ENCODE measurements at regions not wholly inside any gene's neighbourhood (a gene's known extent, or its start where the extent isn't known, plus 50 kb on each side); places are given as distances from the start of the nearest gene placed in this dataset.

- TF ChIP-seq XRCC5 (optimal IDR thresholded peaks at IDR 0.05; ENCODE audit: low read length) (no peak), TFDP1 (CRISPR knock-in tag; IDR thresholded peaks at IDR 0.05; ENCODE audit: borderline replicate concordance) (no peak), THAP9 (CRISPR knock-in tag; IDR thresholded peaks at IDR 0.05; ENCODE audit: borderline replicate concordance) (no peak), NFAT5 (CRISPR knock-in tag; IDR thresholded peaks at IDR 0.05) (no peak), HMGXB4 (CRISPR knock-in tag; IDR thresholded peaks at IDR 0.05; ENCODE audit: borderline replicate concordance in 1 of 2, low read depth in 1 of 2) (no peak)
- Histone ChIP-seq H3K27ac (ENCODE audit: extremely low read length, insufficient read depth, low read length) (no peak overlapping the region), H2AFZ (ENCODE audit: low read length) (no peak overlapping the region), H3K27me3 (ENCODE audit: control insufficient read depth in 1 of 2, insufficient read depth in 2 of 2, low read length in 2 of 2) (no peaks in the 10 kb centered on the region), H3K4me3 (replicated peaks in 1 of 3; ENCODE audit: insufficient read depth in 1 of 3, low read depth in 2 of 3, low read length in 3 of 3) (no peak overlapping the region), H3K79me2 (ENCODE audit: insufficient read depth, low read length) (no peaks in the 10 kb centered on the region), H4K20me1 (ENCODE audit: insufficient read depth, low read length) (no peaks in the 10 kb centered on the region), H3K9me3 (ENCODE audit: low read length) (peaks cover 96% of the 10 kb centered on the region), H3K9ac (ENCODE audit: insufficient read depth, low read depth, low read length) (no peak overlapping the region), H3K36me3 (replicated peaks in 1 of 2; ENCODE audit: control insufficient read depth in 1 of 2, insufficient read depth in 2 of 2, low read length in 2 of 2) (no peaks in the 10 kb centered on the region), H3K4me1 (ENCODE audit: insufficient read depth, low read length) (no peaks in the 10 kb centered on the region), H3K4me2 (ENCODE audit: low read depth, low read length) (no peak overlapping the region)
- DNase-seq (ENCODE audit: low spot score) (no peak), ATAC-seq (no peak), FAIRE-seq (no peak)
- ChIA-PET CTCF (ENCODE audit: low intra/inter-chr PET ratio, low total read pairs) (no interaction called here), POLR2A (no interaction called here)
- no TSS peak for BruUV-seq (replicated peaks)
- WGBS (ENCODE audit: low lambda C conversion rate) = 38% methylated on average over 3 of the region's 3 CpGs
- in situ Hi-C loops (cut with HindIII; ENCODE audit: extremely low pct_ligation_motif_present, low pct_unique_long_range_greater_than_20kb) = no loop called here
- intact Hi-C loops (cut with micrococcal nuclease; ENCODE audit: unreplicated experiment) = no loop called here
These were observed 451.4 kb downstream of the PID1 start for GRCh38 chr2:228819701-228820100.

Data from HepG2 (cell line).